ENCODE measurements at regions not wholly inside any gene's neighbourhood (a gene's known extent, or its start where the extent isn't known, plus 50 kb on each side); places are given as distances from the start of the nearest gene placed in this dataset.

DNA sequence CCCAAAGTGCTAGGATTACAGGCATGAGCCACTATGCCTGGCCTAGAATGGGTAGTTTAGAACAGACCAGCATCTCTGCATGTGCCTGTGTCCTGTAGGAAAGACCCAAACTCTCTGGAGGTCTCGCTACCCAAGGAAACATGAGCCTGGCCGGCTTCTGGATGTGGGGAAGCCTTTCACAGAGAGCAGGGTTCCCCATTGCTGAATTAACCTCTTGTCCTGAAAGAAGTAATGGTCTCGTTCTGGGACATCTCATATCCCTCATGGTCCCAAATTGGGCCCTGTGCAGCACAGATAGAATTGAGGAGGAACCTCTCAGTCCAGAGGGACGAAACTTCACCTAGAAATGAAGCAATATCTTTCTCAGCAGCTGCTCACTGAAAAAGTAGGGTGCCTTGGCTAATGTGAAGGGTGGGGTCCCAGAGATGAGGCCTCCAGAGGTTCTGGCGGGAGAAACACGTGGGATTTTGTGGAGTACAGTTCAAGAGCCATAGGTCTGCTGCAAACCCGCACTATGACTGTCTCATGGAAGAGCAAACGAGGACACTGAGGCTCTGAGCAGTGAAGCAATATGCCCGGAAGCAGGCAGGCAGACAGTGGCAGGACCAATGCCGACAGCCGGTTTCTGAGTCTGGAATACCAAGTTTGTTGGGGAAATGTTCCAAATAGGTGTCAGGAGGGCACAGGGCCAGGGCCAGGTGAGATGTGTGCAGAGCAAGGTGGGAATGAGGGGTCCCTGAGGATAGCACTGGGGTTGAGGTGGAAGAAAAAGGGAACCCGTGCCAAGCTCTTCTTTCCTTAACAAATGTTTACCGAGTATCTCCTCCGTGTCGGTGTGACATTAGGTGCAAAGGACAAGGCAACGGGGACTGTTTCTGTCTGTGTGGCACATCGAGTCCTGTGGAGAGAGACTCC, 121.0 kb upstream of the TWIST2 start:
- DNase-seq: no peak

DNA sequence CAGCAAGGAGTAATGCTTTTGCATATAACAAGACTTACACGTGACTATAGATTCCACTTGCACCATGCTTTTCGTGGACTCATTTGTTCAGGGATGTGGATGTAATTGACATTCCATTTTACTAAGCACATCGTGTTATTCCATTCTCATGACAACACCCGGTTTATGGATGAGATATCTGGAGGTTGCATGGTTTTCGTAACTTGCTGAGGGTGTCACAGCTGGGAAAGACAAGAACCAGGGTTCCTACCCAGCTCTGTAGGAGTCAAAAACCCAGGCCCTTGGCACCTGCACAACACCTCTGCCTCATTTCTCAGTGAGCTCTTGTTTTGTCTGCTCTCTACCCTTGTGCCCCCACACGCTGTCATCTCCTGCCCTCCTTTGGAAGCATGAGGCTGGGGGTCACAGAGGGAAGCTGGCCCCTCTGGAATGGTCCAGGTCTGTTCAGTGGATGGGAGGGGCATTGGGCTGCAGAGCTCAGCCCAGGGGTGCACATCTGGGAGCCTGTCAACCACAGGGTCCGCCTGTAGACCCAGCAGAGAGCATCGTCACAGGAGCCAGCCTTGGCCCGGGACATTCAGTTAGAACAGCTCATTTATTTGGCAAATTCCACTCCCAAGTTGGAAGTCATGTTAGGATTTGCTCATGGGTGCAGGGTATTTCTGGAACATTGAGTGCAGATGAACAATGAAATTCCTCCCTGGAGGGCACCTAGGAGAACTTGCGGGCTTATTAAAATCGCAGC, 120.1 kb upstream of the TWIST2 start:
- DNase-seq: no peak

DNA sequence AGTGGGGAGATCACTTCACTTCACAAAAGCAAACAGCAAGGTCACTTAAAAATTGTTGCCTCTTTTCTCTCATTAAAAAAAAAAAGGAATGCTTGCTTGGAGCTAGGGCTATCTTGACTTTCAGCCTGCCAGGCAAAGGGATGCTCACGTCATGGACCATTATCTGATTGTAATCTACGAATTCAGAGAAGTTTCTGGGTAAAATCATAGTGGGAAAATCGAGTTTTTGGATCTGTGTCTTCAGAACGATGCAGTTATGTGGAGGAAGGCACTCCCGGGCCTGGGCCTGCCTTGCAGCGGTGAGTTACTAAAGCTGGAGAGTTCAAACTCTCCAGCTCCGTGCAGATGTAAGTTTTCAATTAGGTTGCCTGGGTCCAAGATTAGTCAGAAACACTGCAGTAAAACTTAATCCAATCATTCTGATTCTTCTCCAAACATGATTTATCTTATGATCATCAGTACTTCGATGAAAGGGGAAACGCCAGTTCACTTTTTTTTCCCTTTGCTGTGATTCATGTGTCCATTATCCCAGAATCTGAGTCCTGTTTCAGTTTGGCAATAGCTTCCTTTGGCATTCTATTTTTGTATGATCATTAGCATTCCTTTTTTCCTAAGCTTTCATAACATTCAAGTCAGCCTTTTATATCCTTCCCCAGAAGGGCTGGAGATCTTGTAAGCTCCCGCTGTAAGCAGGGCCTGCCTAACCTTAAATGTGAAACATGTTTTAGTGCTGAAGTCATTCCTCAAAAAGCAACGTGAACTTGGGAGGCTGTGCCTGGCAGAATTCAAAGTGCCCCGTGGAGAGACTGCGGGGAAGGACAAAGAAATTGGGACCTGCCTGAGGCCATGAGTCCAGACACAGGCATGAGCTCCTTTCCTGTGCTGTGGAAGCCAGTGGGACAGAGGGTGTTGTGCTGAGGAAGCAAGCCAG, 119.3 kb upstream of the TWIST2 start:
- DNase-seq: no peak

DNA sequence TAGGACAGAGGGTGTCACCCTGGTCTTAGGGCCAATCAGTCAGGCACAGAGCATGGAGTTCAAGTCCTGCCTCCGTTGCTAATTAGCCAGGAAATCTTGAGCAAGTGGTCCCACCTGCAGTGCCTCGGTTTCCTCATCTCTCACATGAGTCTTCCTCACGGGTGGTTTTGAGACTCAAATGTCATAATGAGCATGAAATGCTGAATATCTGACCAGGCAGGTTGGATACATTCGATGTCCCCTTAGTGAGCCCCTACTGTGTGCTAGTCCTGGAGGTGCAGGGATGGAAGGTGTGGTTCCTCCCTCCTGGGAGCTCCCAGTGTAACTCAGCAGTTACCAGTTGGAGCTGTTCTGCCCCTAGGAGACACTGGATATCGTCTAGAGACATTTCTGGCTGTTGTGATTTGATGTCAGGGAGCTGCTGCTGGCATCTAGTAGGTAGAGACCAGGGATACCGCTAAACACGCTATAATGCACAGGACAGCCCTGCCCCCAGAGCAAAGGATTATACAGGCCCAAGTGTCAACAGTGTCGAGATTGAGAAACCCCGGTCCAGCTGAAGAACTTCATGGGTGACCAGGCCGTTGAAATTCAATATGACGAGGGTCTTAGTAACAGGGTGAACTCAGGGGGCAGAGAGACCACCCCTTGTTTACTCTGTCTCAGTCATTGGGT, 118.5 kb upstream of the TWIST2 start:
- DNase-seq: no peak

DNA sequence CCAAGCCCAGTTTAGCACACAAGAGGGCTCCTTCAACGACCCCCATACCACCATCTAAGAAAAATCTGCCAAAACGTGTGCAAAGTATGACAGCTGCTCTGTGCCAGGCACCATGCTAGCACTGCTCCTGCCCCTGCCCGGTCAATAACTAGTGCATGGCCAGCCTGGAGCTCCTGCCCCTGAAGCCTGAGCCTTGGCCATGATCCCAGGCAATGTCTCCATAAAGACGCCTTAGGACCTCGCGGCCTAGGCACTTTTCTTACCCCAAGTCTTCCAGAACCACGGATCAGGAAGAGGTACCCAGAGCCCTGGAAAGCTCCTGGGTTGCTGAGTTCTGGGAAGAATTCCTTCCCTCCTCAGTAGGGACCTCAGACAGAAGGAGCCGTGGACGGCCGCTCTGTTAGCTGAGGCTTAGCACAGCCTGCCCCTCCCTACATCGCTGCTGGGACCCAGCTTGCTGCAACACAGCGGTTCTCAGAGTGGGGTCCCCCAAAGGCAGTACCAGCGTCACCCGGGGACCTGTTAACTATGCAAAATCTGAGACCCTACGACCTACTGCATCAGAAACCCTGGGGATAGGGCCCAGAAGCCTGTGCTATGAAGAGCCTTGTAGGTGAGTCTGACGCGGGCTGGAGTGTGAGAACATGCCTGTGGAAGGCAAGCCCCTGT, 117.8 kb upstream of the TWIST2 start:
- no peak for DNase-seq

DNA sequence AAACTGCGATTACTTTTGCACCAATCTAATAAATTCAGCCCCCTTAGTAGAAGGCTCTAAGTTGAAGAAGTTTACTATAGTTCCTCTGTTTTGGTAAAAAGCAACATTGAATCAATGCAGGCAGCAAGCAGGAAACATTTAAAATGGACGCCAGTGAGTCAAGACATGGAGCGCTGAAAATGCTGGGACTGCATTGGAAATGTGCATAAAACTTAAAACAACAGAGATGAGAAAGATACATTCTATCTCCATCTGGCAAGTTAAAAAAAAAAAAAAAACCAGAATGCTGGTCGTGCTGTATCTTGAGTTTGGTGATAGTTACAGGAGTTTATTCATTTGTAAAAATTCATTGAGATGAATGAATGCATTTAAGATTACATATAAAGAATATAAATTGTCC, 117.0 kb upstream of the TWIST2 start:
- DNase-seq: no peak

DNA sequence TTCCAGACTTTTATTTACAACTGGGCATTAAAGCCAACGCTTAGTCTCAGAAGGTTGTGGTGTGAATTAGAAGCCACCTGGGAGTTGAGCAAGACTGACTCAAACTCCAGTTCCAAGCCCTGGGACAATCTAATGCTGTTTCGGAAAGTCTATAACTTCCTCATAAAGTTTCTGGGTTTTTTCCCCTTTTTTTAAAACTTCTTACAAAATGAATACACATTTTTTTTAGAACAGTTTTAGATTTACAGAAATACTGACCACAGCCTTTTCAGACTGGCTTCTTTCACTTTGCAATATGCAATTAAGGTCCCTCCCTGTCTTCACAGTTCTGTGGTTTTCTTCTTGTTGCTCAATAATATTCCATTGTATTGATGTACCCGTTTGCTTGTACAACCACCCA, 115.9 kb upstream of the TWIST2 start:
- no peak for DNase-seq

DNA sequence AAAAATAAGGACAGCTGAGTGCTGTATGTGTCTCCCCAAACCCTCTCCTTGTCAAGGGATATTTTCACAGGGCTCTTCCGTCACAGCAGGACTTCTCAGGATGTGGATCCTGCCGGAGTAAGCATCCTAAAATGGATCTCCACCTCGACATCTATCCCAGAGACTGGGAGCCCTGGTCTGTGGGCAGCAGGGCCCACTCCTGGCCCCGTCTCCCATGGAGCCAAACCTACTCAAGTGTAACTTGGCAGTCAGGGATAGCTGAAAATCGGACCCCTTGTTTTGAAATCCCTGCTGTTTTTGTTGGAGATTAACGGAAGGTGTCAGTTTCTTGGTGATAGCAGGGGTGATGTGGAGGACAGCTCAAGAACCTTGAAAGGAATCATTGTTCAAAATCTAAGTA, 109.0 kb upstream of the TWIST2 start:
- DNase-seq: no peak

DNA sequence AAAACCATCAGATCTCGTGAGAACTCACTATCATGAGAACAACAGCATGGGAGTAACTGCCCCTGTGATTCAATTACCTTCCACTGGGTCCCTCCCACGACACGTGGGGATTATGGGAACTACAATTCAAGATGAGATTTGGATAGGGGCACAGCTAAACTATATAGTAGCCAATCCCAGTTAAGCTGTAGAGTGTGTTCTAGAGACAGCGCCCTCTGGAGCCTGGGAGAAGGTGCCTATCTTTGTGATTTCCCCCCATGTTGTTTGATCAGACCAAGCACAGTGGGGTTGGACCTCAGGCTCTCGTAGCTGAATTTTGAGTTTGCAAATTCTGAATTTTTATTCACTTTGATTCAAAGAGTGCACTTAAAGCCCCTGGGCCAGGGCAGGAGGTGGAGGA, 108.2 kb upstream of the TWIST2 start:
- no peak for DNase-seq

DNA sequence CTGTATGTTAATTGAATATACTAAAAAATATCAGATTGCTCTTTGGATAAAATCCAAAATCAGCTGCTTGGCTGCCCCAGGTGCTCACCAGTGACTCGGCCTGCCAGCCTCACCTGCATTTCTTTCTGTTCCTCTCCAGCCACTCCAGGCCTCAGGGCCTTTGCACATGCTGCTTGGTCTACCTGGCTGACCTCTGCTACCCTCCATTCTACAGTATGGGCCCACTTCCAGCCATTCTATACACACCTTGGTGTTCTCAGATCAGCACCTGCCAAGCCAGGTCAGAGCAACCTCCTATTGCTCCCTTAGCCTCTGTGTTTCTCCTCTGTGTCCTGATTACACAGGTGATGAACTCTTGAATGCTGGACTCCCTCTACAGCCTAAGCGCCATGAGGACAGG, 106.6 kb upstream of the TWIST2 start:
- no peak for DNase-seq

DNA sequence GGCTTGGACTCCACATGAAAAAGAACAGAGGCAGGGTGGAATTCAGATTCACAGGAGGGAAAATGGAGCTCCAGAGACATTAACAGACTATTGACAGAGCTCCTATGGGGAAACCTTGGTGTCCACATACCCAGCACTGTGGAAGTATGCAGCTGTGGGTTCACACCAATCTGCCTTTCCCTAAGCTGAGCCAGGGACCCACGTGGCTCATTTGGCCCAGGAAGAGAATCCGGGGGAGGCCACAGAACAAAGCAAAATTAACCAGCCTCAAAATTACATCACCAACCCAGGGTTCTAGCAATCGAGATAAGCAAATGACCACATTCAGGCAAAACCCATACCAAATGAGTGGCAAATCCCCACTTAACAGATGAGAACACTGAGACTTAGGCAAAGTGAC, 105.8 kb upstream of the TWIST2 start:
- no peak for DNase-seq

DNA sequence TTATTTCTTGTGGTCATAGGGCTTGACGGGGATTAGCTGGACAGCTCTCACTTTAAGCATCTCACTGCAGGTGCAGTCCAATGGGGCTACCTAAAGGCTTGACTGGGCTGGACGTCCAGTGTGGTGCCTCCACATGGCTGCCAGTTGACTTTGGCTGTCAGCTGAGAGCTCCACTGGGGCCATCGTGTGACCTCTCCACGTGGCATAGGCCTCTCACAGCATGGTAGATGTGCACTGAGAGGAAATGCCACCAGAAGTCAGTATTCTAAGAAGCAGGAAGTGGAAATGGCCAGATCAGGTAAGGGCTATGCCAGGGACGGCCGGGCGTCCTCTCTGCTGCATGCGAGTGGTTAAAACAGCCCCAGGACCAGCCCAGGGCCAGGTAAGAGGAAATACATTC, 105.2 kb upstream of the TWIST2 start:
- no peak for DNase-seq

DNA sequence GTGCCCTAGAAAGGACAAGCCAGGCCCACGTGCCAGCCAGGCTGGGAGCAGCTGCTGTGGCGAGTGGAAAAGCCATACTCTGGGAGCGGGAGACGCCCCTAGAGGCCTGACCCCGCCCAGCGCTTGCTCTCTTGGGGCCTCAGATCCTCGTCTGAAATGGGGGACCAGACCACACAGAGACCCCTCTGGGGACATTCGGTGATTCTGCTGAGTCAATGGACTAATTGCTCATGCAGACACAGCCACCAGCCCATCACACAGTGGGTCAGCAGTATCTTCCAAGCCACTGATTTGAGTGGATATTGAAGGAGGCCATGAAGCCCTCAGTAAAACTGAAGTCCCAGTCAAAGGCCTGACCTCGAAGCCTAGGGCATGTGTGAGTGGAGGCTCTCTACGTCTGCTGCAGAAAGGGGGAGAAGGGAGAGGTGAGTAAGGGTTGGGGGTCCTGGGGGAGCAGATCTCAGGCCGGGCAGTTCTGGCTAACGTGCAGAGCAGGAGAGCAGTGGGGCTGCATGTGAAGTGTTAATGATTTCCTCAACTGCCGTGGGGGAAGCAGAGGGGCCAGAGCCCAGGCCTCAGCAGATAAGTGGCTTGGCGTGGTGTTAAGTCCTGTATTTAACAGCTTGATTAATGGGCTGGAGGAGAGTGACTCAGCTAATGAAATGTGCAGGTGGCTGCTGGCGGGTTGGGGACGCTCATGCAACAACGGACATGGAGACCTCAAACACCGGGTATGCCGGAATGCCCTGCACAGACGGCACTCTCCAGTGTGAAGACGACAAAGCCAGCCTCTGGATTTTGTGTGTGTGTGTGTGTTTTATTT, 104.4 kb upstream of the TWIST2 start:
- DNase-seq: no peak

DNA sequence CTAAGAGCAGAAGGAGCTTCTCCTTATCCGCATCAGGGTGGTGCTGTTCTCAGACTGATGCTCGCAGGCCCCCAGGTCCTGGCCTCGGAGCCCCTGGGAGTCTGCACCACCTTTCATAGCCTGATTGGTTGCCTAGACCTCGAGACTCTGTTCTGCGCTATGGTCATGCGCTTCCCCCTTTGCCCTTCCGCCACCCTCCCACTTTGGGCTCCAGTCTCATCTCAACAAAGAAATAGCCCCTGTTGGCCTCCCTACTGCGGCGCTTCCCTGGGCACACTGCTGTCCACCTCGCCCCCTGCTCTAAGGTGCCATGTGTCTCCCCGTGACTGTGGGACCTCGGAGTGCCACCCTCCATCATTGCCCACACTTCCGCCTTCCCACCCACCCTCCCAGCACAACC, 102.9 kb upstream of the TWIST2 start:
- DNase-seq: no peak

DNA sequence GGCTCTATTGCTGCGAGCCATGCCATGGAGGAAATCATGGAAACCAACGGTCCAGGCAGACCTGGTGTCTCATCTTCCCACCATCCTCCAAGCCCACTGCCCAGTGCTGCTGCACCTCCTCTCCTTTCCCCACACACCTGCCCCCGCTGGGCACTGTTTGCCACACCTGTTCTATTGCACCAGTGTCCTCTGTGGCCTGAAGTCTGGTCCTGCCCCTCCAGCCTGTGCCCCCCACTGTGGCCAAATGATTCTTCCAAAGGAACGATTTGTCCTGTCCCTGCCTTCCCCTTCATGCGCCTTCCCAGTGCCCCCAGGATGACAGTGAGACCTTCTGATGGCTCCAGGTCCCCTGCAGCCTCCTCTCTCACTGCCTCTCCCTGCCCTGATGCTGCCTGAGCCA, 101.9 kb upstream of the TWIST2 start:
- no peak for DNase-seq

DNA sequence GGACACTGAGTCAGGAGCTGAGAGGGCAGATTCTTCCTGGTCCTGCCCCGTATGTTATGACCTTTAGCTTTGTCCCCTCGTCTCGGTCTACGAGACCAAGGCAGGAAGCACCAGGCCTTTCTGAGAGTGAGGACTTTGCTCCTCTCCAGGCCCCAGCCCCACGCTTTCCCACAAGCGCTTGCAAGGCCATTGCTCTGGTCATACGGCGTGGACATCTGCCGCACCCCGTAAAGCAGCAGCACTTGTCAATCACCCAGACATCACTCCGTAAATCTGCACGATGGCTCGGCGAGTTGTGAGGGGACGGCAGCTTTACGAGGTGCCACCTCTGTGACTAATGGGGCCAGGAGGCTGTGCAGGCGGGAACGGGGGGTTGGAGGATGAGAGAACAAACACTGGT, 100.8 kb upstream of the TWIST2 start:
- no peak for DNase-seq

DNA sequence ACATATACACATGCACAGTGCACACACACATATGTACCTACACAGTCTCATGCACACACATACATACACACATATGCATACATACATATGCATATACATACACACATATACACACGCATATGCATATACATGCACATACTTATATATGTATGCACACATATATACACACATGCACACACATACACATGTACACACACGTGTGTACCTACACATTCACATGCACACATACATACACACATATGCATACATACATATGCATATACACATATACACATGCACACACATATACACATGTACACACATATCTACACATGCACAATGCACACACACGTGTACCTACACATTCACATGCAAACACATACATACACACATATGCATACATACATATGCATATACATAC, 100.3 kb upstream of the TWIST2 start:
- no peak for DNase-seq

DNA sequence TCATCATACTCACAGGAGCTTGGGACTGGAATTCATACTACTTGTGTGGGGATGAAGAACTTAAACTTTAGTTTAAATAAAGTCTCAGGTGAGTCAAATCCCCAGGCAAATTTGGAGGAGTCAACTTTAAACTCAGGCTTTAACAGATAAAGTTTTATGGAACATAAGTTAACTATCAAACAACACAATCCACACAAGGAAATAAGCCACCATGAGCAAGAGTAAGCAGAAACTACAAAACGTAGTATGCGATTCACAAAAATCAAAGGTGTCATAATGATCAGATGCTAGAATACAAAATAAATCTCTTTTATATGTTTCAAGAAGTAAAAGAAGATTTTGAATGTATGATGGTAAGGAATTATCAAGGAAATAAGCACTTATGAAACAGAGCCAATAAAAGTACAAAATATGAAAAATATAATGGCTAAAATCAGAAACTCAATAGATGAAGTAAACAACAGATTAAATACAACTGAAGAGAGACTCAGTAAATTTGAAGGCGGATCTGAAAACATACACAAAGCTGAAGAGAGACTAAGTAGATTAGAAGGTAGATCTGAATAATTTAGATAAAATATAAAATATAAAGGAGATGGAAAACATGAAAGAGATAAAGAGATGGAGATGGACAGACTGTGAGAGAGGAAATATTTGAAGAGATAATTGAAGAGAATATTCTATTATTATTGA, 97.5 kb upstream of the TWIST2 start:
- DNase-seq: no peak

DNA sequence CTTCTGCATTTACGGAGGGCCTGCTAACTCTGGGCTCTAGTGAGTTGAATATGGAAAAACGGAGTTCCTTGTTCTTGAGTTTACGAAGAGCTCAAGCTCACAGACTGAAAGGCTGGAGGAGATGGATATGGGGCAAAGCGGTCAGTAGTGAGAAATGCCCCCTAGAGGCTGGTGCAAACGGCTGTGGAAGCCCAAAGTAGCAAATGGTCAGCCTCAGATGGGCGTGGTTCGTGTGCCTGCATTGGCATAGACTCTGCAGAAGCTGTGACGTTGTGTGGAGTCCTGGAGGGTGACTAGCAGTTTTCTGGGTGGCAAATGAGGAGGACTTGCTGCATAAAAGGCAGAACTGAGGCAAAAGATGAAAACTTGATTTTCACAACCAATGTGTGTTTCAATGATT, 93.6 kb upstream of the TWIST2 start:
- DNase-seq: no peak

DNA sequence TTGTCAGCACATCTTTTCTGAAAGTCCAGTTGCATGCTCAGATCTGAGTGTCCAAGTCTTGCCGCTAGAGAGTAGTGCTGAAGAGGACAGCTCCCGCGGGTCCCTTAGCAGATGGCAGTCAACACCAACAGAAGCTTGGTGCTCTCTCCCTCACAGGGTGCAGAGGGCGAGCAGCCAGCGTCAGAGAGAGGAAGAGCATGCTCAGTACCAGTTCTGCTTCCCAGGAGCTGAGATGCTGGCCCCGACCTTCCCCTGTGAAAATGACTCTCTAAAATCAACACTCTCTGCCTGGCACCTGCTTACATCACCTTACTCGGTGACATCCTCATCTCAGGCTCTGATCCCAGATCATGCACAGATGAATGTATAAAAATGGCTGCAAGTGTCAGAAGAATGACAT, 86.0 kb upstream of the TWIST2 start:
- no peak for DNase-seq
